Stomach smooth muscle (tissue), 2 donors: ENCODE measurements at regions not wholly inside any gene's neighbourhood (a gene's known extent, or its start where the extent isn't known, plus 50 kb on each side); places are given as distances from the start of the nearest gene placed in this dataset.
"Not testable (repeated sequence)": the region's sequence is repeated elsewhere in the genome, so short reads cannot be mapped to it uniquely, and the experiment has no call there.

Experiments
- H3K27ac ChIP-seq: one replicate; pipeline ENCODE4 v1.7.0; 2013; ENCODE audit warnings: mild to moderate bottlenecking, low read length, inconsistent platforms
- H3K27me3 ChIP-seq, 2 donors: one replicate each; pipeline ENCODE4 v1.7.0; 2013; ENCODE audit warnings: low read length in 2 of 2; ENCODE audit not compliant: insufficient read depth in 2 of 2, control insufficient read depth in 1 of 2
- H3K36me3 ChIP-seq, 2 donors: one replicate each; pipeline ENCODE4 v1.7.0; 2013; ENCODE audit warnings: low read length in 2 of 2; ENCODE audit not compliant: control insufficient read depth in 2 of 2, insufficient read depth in 2 of 2
- H3K4me1 ChIP-seq: one replicate; pipeline ENCODE4 v1.7.0; 2013; ENCODE audit warnings: low read length; ENCODE audit not compliant: control insufficient read depth, insufficient read depth
- H3K4me3 ChIP-seq, 2 donors: one replicate each; pipeline ENCODE4 v1.7.0; 2013; ENCODE audit warnings: low read length in 2 of 2
- H3K9ac ChIP-seq, 2 donors: one replicate each; pipeline ENCODE4 v1.7.0; 2013; ENCODE audit warnings: low read length in 2 of 2, mild to moderate bottlenecking in 1 of 2
- H3K9me3 ChIP-seq, 2 donors: one replicate each; pipeline ENCODE4 v1.7.0; 2013; ENCODE audit warnings: low read length in 2 of 2; ENCODE audit not compliant: control insufficient read depth in 2 of 2
- donor health status: healthy.
- donor health status: Pancreatic carcinoma.

DNA sequence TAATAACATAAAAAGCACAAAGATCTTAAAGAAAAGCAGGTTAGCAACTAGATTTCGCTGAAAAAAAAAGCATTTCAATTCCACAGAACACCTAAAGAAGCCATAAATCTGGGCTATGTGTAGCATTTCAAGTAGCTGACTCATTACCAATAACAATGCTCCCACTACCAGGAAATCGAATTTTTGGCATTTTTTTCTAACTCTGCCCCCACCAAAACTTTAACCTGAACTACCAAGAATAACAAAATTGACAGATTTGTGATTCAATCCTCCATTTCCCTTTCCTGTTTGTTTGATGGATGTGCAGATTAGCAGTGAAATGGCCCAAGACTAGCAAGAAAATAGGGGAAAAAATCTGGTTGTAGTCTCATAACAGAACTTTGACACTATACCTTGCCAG lies 180.2 kb downstream of the RASEF start:
- Histone ChIP-seq H3K27me3 (no peaks in the 10 kb centered on the region), H3K9ac (no peak overlapping the region), H3K4me1 (no peaks in the 10 kb centered on the region), H3K9me3 (no peaks in the 10 kb centered on the region), H3K4me3 (no peak overlapping the region), H3K27ac (no peak overlapping the region), H3K36me3 (no peaks in the 10 kb centered on the region)

DNA sequence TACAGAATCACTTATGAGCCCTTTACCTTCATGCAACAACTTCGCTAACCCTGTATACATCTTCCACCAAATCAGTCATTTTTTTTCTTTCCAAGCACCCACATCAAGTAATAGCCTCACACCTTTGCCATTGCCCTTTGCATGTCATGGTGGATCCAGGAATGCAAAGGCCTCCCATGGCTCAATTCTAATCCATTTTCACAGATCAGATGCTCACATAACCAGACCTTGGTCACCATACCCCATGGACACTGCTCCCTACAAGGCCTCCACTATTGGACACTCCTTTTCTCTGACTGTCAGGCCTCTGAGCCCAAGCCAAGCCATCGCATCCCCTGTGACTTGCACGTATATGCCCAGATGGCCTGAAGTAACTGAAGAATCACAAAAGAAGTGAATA lies 179.5 kb downstream of the RASEF start:
- H3K27me3 ChIP-seq = no peaks in the 10 kb centered on the region
- H3K4me3 ChIP-seq = no peak overlapping the region
- H3K9ac ChIP-seq = no peak overlapping the region

DNA sequence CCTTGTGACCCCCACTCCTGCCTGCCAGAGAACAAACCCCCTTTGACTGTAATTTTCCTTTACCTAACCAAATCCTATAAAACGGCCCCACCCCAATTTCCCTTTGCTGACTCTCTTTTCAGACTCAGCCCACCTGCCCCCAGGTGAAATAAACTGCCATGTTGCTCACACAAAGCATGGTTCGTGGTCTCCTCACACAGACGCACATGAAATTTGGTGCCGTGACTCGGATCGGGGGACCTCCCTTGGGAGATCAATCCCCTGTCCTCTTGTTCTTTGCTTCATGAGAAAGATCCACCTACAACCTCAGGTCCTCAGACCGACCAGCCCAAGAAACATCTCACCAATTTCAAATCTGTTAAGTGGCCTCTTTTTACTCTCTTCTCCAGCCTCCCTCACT lies 179.0 kb downstream of the RASEF start:
- not testable (repeated sequence) for H3K4me3 ChIP-seq, H3K27me3 ChIP-seq, H3K9me3 ChIP-seq, H3K4me1 ChIP-seq, H3K36me3 ChIP-seq, H3K9ac ChIP-seq, H3K27ac ChIP-seq

More for the DNA sequence above, 179.5 kb downstream of the RASEF start:
- Histone ChIP-seq H3K9me3 (no peaks in the 10 kb centered on the region), H3K4me1 (no peaks in the 10 kb centered on the region), H3K27ac (no peak overlapping the region), H3K36me3 (no peaks in the 10 kb centered on the region)

DNA sequence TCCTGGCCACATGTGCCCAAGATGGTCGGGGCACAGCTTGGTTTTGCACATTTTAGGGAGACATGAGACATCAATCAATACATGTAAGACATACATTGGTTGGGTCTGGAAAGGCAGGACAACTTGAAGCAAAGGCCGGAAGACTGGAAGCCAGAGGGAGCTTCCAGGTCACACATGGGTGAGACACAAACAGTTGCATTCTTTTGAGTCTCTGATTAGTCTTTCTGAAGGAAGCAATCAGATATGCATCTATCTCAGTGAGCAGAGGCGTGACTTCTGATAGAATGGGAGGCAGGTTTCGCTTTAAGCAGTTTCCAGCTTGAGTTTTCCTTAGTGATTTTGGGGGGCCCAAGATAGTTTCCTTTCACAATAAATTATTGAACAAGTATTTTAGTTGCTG lies 172.5 kb downstream of the RASEF start:
- Histone ChIP-seq H3K27me3 (no peaks in the 10 kb centered on the region), H3K36me3 (no peaks in the 10 kb centered on the region), H3K9ac (no peak overlapping the region), H3K27ac (no peak overlapping the region), H3K9me3 (no peaks in the 10 kb centered on the region), H3K4me3 (no peak overlapping the region), H3K4me1 (no peaks in the 10 kb centered on the region)

DNA sequence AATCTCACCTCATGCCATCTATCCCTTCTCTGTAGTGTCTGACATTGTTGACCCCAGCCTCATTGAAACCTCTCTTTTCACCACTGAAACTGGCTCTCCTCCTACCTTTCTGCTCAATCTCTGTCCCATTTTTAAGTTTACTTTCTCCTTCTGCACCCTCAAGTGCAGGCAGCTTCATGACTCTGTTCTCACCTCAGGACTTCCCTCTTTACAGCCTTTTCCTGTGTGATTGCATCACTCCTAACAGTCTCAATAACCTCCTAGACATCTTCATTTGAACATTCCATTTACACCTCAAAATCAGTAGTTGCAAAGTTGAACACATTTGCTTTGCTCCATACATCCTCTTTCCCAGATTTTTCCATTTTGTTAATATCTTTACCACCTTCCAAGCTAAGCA lies 172.1 kb downstream of the RASEF start:
- Histone ChIP-seq H3K27ac (no peak overlapping the region), H3K36me3 (no peaks in the 10 kb centered on the region), H3K9me3 (no peaks in the 10 kb centered on the region), H3K4me3 (no peak overlapping the region), H3K4me1 (no peaks in the 10 kb centered on the region), H3K9ac (no peak overlapping the region), H3K27me3 (no peaks in the 10 kb centered on the region)

DNA sequence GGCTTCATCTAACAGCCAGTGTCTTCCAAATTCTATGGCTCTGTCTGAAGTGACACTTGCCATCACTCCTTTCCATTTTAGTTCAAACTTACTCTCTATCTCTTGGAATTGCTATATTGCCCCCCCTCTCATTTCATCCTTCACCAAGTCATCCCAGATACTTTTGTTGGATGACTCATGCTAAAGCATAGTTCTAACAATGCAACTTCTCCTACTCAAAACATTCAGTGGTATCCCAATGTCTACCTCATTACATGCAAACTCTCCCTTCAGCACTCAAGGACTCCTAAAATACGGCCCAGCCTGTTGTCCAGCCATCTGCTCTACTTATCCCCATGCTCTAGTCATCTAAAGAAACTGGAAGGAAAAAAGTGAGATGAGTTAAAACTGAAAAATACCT lies 171.6 kb downstream of the RASEF start:
- Histone ChIP-seq H3K36me3 (no peaks in the 10 kb centered on the region), H3K9me3 (no peaks in the 10 kb centered on the region), H3K4me3 (no peak overlapping the region), H3K9ac (no peak overlapping the region), H3K27ac (no peak overlapping the region), H3K4me1 (no peaks in the 10 kb centered on the region), H3K27me3 (no peaks in the 10 kb centered on the region)

DNA sequence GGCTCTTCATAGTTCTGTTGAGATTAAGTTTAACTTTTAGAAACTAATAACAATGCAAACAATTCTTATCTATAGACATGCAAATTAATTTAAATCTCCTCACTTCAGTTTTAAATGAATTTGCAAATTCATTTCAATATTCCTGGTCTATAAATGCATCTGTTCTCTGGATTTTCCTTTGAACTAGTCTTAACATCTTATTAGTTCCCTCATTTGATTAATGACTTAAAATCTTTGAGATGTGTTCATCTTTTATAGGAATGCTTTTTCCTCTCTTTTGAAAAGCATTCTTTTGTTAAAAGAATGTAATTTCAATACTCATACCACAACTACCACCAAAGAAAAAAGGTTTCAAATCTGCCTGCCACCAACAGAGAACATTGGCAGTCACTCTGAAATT lies 169.4 kb downstream of the RASEF start:
- Histone ChIP-seq H3K4me3 (no peak overlapping the region), H3K27ac (no peak overlapping the region), H3K27me3 (no peaks in the 10 kb centered on the region), H3K4me1 (no peaks in the 10 kb centered on the region), H3K9me3 (no peaks in the 10 kb centered on the region), H3K9ac (no peak overlapping the region), H3K36me3 (no peaks in the 10 kb centered on the region)

DNA sequence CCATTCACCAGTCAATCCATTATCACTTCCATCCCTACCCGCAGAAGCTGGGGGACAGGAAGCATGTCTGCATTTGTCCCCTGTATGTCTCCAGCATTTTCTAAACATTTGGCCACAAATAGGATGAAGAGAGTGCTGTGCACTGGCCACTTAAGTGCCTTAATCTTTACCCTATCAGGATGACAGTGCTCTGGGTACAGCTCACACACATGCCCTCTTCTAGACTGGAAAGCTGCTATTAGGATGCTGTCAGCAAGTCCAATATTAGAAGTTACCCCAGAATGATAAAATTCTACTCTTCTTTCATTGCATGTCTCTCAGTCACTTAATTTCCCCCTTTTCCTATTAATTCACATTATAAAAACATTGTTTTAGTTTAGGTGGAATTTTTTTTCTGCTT lies 168.4 kb downstream of the RASEF start:
- H3K4me3 ChIP-seq = no peak overlapping the region
- no peaks in the 10 kb centered on the region for H3K9me3 ChIP-seq
- H3K4me1 ChIP-seq = no peaks in the 10 kb centered on the region
- H3K36me3 ChIP-seq = no peaks in the 10 kb centered on the region
- H3K9ac ChIP-seq = no peak overlapping the region
- no peaks in the 10 kb centered on the region for H3K27me3 ChIP-seq
- no peak overlapping the region for H3K27ac ChIP-seq

DNA sequence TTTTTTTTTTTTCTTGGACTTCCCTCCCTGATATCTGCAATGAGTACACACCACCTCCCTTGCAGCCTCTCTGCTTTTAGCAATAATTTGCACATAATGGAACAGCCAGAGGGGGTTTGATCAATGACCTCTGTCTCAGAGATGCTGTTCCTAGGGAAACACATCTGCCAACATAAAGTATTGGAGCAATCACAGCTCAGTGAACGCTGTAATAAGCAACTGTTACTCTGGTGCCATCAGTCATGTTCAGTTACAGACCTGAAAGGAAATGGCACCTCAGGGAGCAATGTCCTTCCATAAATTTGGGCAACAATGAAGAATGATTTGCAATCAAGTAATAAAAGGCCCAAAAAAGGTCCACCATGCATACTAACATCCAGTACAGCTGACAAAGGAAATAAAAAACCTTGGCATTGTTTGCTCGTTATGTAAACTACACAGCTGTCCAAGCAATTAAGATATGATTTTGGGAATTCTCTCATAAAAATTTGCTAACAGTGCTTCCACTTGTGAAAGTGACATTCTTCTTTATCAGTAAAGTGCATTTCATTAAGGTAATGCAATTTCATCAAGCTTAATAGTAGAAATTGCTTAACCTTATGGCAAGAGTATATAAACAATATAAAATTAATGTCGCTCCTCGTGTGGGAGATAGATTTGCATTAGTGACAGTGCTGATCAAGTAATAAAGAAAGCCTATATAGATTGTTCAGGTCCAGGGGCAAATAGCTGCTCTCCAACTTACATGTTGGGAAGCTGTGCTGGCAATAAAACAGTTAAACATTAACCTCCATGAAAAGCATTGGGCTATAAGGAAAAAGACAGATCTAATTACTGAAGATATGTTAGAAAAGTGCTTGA lies 167.8 kb downstream of the RASEF start:
- no peaks in the 10 kb centered on the region for H3K27me3 ChIP-seq
- H3K4me3 ChIP-seq = no peak overlapping the region
- no peak overlapping the region for H3K27ac ChIP-seq
- H3K9me3 ChIP-seq = no peaks in the 10 kb centered on the region
- no peaks in the 10 kb centered on the region for H3K36me3 ChIP-seq
- H3K4me1 ChIP-seq = no peaks in the 10 kb centered on the region
- H3K9ac ChIP-seq = no peak overlapping the region

DNA sequence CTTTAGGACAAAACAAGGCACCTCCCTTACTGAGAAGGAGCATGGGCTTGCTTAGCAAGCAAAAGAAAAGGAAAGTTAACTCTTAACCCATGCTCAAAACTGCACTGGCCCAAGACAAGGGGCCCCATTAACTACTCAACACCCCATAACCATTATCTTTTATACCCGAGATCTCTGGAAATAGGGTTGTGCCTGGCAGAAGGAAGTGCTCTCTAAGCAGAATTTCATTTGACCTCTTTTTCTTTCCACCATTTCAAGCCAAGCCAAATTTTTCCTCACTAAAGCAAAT lies 167.2 kb downstream of the RASEF start:
- Histone ChIP-seq H3K9ac (no peak overlapping the region), H3K36me3 (no peaks in the 10 kb centered on the region), H3K27ac (no peak overlapping the region)

DNA sequence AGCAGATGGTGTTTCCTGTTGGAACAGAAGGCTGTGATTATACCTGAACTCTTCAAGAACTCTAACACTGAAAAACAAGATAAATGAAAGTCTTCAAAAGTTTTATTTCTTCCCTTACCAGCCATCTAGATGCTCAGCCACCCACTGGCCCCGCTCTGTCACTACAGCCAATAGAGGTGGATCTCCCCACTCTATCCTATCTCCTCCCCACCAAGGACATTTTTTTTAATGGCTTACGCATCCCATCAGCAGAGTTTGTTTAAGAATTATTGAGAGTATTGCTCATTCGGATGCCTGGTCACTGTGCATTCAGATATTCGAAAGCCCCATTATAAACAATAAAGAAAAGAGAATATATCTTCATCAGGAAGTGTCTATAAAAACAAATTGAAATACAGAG lies 159.4 kb downstream of the RASEF start:
- H3K4me3 ChIP-seq = no peak overlapping the region
- no peak overlapping the region for H3K9ac ChIP-seq
- no peaks in the 10 kb centered on the region for H3K4me1 ChIP-seq
- no peaks in the 10 kb centered on the region for H3K36me3 ChIP-seq
- no peaks in the 10 kb centered on the region for H3K9me3 ChIP-seq
- H3K27me3 ChIP-seq = no peaks in the 10 kb centered on the region
- H3K27ac ChIP-seq = no peak overlapping the region

More for the DNA sequence above, 167.2 kb downstream of the RASEF start:
- H3K27me3 ChIP-seq = no peaks in the 10 kb centered on the region
- H3K9me3 ChIP-seq = no peaks in the 10 kb centered on the region
- no peaks in the 10 kb centered on the region for H3K4me1 ChIP-seq
- H3K4me3 ChIP-seq = no peak overlapping the region
